ENCODE measurements at regions not wholly inside any gene's neighbourhood (a gene's known extent, or its start where the extent isn't known, plus 50 kb on each side); places are given as distances from the start of the nearest gene placed in this dataset.

DNA sequence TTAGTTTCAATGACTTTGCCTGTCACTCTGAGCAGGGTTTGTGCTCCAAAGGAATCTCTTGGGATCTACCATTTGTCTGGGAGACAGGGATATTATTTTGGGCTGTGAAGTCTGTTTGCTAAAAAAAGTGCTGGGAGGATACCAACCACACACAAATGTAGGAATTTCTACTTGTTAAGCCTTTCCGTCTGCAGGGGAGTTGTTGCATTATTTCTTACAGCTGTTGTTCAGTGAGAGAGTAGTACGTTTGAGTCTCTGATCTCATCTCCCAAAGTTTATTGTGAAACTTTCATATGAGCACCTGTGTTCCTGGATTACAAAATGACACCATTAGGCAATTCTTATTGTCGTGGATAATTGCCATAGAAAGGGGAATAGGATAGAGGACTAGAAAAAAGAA is 78.3 kb upstream of the SEMA6A start:
- Histone ChIP-seq H3K9me3 (replicated peaks; ENCODE audit: insufficient read depth, low read length) (no peaks in the 10 kb centered on the region), H3K9ac (ENCODE audit: low read length) (no peak overlapping the region), H3K79me2 (ENCODE audit: low read length) (no peaks in the 10 kb centered on the region), H3K4me2 (ENCODE audit: low read depth, low read length) (no peak overlapping the region), H4K20me1 (ENCODE audit: insufficient read depth, low read length) (no peaks in the 10 kb centered on the region), H3K36me3 (replicated peaks; ENCODE audit: insufficient read depth, low read length) (no peaks in the 10 kb centered on the region), H2AFZ (ENCODE audit: low read length) (no peak overlapping the region), H3K4me1 (ENCODE audit: low read length) (no peaks in the 10 kb centered on the region), H3F3A (ENCODE audit: insufficient read depth, low read length) (no peaks in the 10 kb centered on the region), H3K27ac (ENCODE audit: low read length) (no peak overlapping the region), H3K4me3 (ENCODE audit: low read length) (no peak overlapping the region), H3K9me2 (replicated peaks; ENCODE audit: insufficient read depth, low read length) (no peaks in the 10 kb centered on the region), H3K27me3 (replicated peaks; ENCODE audit: insufficient read depth, low read length) (no peaks in the 10 kb centered on the region)
- DNase-seq: no peak
- TF ChIP-seq, protein P1, sequence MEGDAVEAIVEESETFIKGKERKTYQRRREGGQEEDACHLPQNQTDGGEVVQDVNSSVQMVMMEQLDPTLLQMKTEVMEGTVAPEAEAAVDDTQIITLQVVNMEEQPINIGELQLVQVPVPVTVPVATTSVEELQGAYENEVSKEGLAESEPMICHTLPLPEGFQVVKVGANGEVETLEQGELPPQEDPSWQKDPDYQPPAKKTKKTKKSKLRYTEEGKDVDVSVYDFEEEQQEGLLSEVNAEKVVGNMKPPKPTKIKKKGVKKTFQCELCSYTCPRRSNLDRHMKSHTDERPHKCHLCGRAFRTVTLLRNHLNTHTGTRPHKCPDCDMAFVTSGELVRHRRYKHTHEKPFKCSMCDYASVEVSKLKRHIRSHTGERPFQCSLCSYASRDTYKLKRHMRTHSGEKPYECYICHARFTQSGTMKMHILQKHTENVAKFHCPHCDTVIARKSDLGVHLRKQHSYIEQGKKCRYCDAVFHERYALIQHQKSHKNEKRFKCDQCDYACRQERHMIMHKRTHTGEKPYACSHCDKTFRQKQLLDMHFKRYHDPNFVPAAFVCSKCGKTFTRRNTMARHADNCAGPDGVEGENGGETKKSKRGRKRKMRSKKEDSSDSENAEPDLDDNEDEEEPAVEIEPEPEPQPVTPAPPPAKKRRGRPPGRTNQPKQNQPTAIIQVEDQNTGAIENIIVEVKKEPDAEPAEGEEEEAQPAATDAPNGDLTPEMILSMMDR (IDR thresholded peaks at IDR 0.05; ENCODE audit: low read length): no peak
- TF ChIP-seq EZH2 (optimal IDR thresholded peaks at IDR 0.05; ENCODE audit: low read depth, low read length) (no peak), EZH2phosphoT487 (IDR thresholded peaks at IDR 0.05; ENCODE audit: low read length) (no peak)

DNA sequence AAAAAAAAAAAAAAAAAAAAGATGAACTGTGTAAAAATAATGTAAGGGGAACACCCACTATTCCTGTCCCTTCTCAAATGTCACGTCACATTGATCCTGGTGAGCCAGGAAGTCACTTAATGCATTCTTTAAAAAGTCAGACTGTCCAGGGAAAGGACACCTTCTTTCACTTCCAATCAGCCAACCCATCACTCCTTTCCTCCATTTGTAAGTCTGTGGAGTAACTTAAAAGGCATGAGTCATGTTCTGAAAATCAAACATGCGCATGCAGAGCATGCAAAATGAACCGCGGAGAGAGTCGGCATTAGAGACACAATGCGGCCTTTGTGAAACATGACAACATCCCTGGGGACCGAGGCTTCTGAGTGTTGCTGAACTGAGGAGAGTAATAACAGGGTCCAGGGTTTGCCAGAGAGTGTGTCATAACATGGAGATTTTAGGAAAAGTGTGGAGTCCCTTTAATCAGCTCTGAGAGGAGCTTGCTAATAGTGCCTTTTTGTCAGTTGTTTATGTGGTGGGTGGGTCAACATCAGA is 77.6 kb upstream of the SEMA6A start:
- Histone ChIP-seq H3F3A (ENCODE audit: insufficient read depth, low read length) (no peaks in the 10 kb centered on the region), H3K9me3 (replicated peaks; ENCODE audit: insufficient read depth, low read length) (no peaks in the 10 kb centered on the region), H3K4me1 (ENCODE audit: low read length) (no peaks in the 10 kb centered on the region), H3K79me2 (ENCODE audit: low read length) (no peaks in the 10 kb centered on the region), H3K4me2 (ENCODE audit: low read depth, low read length) (no peak overlapping the region), H4K20me1 (ENCODE audit: insufficient read depth, low read length) (no peaks in the 10 kb centered on the region), H3K36me3 (replicated peaks; ENCODE audit: insufficient read depth, low read length) (no peaks in the 10 kb centered on the region), H3K27ac (ENCODE audit: low read length) (no peak overlapping the region), H3K9me2 (replicated peaks; ENCODE audit: insufficient read depth, low read length) (no peaks in the 10 kb centered on the region), H3K27me3 (replicated peaks; ENCODE audit: insufficient read depth, low read length) (no peaks in the 10 kb centered on the region), H3K9ac (ENCODE audit: low read length) (no peak overlapping the region), H3K4me3 (ENCODE audit: low read length) (no peak overlapping the region), H2AFZ (ENCODE audit: low read length) (no peak overlapping the region)
- DNase-seq: no peak
- TF ChIP-seq, protein P1 (IDR thresholded peaks at IDR 0.05; ENCODE audit: low read length): no peak
- TF ChIP-seq EZH2 (optimal IDR thresholded peaks at IDR 0.05; ENCODE audit: low read depth, low read length): no peak
- no peak for TF ChIP-seq EZH2phosphoT487 (IDR thresholded peaks at IDR 0.05; ENCODE audit: low read length)

DNA sequence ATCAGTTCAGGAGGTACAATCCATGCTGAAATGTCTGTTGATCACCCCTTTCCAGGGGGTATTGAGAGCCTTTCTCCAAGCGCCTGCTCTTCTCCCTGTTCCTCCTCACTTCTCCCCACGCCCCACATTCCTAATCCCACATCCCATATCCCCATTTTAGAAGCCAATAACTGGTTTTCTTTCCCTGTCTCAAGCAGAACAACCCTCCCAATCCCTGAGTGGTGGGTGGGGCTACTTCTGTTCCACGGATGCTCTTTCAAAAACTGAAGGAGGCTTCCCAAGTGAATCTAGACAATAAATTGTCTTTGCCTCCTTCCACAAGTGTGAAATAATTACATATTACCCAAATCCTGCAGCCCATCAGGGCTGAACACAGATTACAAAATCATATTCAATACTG is 77.0 kb upstream of the SEMA6A start:
- no peaks in the 10 kb centered on the region for H3K36me3 ChIP-seq (replicated peaks; ENCODE audit: insufficient read depth, low read length)
- H2AFZ ChIP-seq (ENCODE audit: low read length): no peak overlapping the region
- H3K4me2 ChIP-seq (ENCODE audit: low read depth, low read length): no peak overlapping the region

More for the DNA sequence above, 77.0 kb upstream of the SEMA6A start:
- Histone ChIP-seq H3K9me3 (replicated peaks; ENCODE audit: insufficient read depth, low read length) (no peaks in the 10 kb centered on the region), H3K27me3 (replicated peaks; ENCODE audit: insufficient read depth, low read length) (no peaks in the 10 kb centered on the region), H3F3A (ENCODE audit: insufficient read depth, low read length) (no peaks in the 10 kb centered on the region), H3K79me2 (ENCODE audit: low read length) (no peaks in the 10 kb centered on the region), H3K4me3 (ENCODE audit: low read length) (no peak overlapping the region), H3K9me2 (replicated peaks; ENCODE audit: insufficient read depth, low read length) (no peaks in the 10 kb centered on the region), H3K27ac (ENCODE audit: low read length) (no peak overlapping the region), H3K4me1 (ENCODE audit: low read length) (no peaks in the 10 kb centered on the region), H4K20me1 (ENCODE audit: insufficient read depth, low read length) (no peaks in the 10 kb centered on the region), H3K9ac (ENCODE audit: low read length) (no peak overlapping the region)
- TF ChIP-seq EZH2phosphoT487 (IDR thresholded peaks at IDR 0.05; ENCODE audit: low read length) (no peak), EZH2 (optimal IDR thresholded peaks at IDR 0.05; ENCODE audit: low read depth, low read length) (no peak)
- TF ChIP-seq, protein P1 (IDR thresholded peaks at IDR 0.05; ENCODE audit: low read length): no peak
- no peak for DNase-seq
